T-cell (primary cell): ENCODE measurements at regions not wholly inside any gene's neighbourhood (a gene's known extent, or its start where the extent isn't known, plus 50 kb on each side); places are given as distances from the start of the nearest gene placed in this dataset.

Experiments
- ATAC-seq, 4 experiments: fragments of 200-7000 bp in 3 of 4; fragments of 150-1000 bp in 1 of 4; cut with Tn5 transposase; replicated peaks in 1 of 4; 1 replicate in 3 of 4; 2 replicates in 1 of 4; pipeline ENCODE4 v1.10.0; 2021; ENCODE audit warnings: moderate library complexity in 3 of 4, mild to moderate bottlenecking in 2 of 4, moderate number of reproducible peaks in 1 of 4
- CTCF ChIA-PET, 2 donors: fragments of 300-600 bp; sonication (Branson Sonifier 250); formaldehyde crosslinking; loops; one replicate each; lab custom pipeline; 2022; ENCODE audit warnings: antibody characterized with exemption in 2 of 2; lab: Charles Lee
- POLR2A ChIA-PET, 2 donors: fragments of 300-600 bp; sonication (Branson Sonifier 250); formaldehyde crosslinking; loops; one replicate each; lab custom pipeline; 2022; ENCODE audit warnings: antibody characterized with exemption in 2 of 2; lab: Charles Lee
- DNase-seq, 35 experiments: peaks; one replicate each; pipeline versions ENCODE4 v3.0.0 to v3.0.0-alpha.2; 2013 to 2023
- H3K27ac ChIP-seq: one replicate; pipeline ENCODE4 v1.5.1; 2013; ENCODE audit warnings: low read length
- H3K27me3 ChIP-seq, 2 experiments: replicated peaks in 1 of 2; 1 replicate in 1 of 2; 2 replicates in 1 of 2; pipeline versions ENCODE4 v1.6.1 to v1.7.0; 2013; ENCODE audit warnings: low read length in 1 of 2, mixed read lengths in 1 of 2; ENCODE audit not compliant: control insufficient read depth in 2 of 2, insufficient read depth in 2 of 2; ENCODE audit errors: extremely low read depth in 1 of 2
- H3K36me3 ChIP-seq, 2 donors: 1 replicate in 1 of 2; 2 replicates in 1 of 2; pipeline versions ENCODE4 v1.6.1 to v1.7.0; 2013; ENCODE audit warnings: low read length in 1 of 2; ENCODE audit not compliant: control insufficient read depth in 2 of 2, insufficient read depth in 1 of 2; ENCODE audit errors: extremely low read depth in 1 of 2
- H3K4me1 ChIP-seq, 2 experiments: 1 replicate in 1 of 2; 2 replicates in 1 of 2; pipeline versions ENCODE4 v1.6.1 to v1.7.0; 2013; ENCODE audit warnings: low read length in 2 of 2, mixed read lengths in 1 of 2; ENCODE audit not compliant: insufficient read depth in 2 of 2, control insufficient read depth in 1 of 2; ENCODE audit errors: extremely low read depth in 1 of 2
- H3K4me3 ChIP-seq, 2 donors: 1 replicate in 1 of 2; 2 replicates in 1 of 2; pipeline versions ENCODE4 v1.5.1 to v1.7.0; 2013; ENCODE audit warnings: mild to moderate bottlenecking in 2 of 2, low read length in 1 of 2, moderate library complexity in 1 of 2; ENCODE audit not compliant: control insufficient read depth in 1 of 2; ENCODE audit errors: extremely low read depth in 1 of 2
- H3K9me3 ChIP-seq: 2 replicates; pipeline ENCODE4 v1.7.0; 2013
- H3K27ac Mint-ChIP-seq, 2 donors: one replicate each; pipeline ENCODE4 v1.8.0; 2020 to 2021; ENCODE audit warnings: mild to moderate bottlenecking in 2 of 2, mixed read lengths in 2 of 2
- H3K27me3 Mint-ChIP-seq, 2 donors: one replicate each; pipeline ENCODE4 v1.8.0; 2021 to 2022; ENCODE audit warnings: mixed read lengths in 2 of 2
- H3K36me3 Mint-ChIP-seq: one replicate; pipeline ENCODE4 v1.8.0; 2021; ENCODE audit warnings: mixed read lengths
- H3K4me1 Mint-ChIP-seq, 3 donors: one replicate each; pipeline ENCODE4 v1.8.0; 2020 to 2022; ENCODE audit warnings: mixed read lengths in 3 of 3, mild to moderate bottlenecking in 1 of 3
- H3K4me3 Mint-ChIP-seq, 3 donors: one replicate each; pipeline ENCODE4 v1.8.0; 2020 to 2022; ENCODE audit warnings: mild to moderate bottlenecking in 3 of 3, mixed read lengths in 3 of 3, moderate library complexity in 3 of 3
- H3K9me3 Mint-ChIP-seq, 3 donors: one replicate each; pipeline ENCODE4 v1.8.0; 2020 to 2022; ENCODE audit warnings: mixed read lengths in 3 of 3
- WGBS: methylation state at CpG from one replicate; pipeline ENCODE4 v1.1.5; 2013; ENCODE audit warnings: missing lambda C conversion rate; ENCODE audit not compliant: insufficient coverage; 5-methylcytosine and 5-hydroxymethylcytosine counted together

DNA sequence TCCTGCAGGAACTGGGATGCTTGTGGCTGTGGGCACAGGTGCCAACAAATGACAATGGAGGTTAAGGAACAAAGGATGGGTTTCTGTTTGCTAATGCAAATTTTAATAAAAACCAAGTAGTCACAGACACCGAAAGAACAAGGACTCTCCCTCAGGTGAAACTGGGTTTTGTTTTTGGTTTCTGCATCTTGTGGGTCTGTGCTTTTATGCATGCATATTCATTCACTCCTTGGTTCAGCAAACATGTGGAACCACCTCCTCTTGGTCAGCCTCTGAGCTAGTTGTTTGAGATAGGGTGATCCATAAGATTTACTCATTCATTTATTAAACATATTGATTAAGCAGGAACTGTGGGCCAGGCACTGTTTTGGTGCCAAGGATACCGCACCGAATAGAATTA lies 381.9 kb downstream of the CDK5RAP2 start:
- Histone ChIP-seq H3K27me3 (peaks cover 0 to 5% of the 10 kb centered on the region in 2 experiments), H3K27ac (no peak overlapping the region), H3K9me3 (no peaks in the 10 kb centered on the region), H3K4me1 (no peaks in the 10 kb centered on the region), H3K36me3 (no peaks in the 10 kb centered on the region), H3K4me3 (no peak overlapping the region)
- Mint-ChIP-seq H3K9me3 (peaks cover 0 to 5% (median 0%) of the 10 kb centered on the region in 3 donors), H3K27me3 (peaks cover 0 to 13% of the 10 kb centered on the region in 2 donors), H3K36me3 (no peaks in the 10 kb centered on the region), H3K4me1 (no peaks in the 10 kb centered on the region), H3K27ac (no peak overlapping the region), H3K4me3 (no peak overlapping the region)
- ChIA-PET CTCF (no interaction called here), POLR2A (no interaction called here)
- WGBS: 100% methylated on average over 2 of the region's 3 CpGs
- DNase-seq (no peak), ATAC-seq (no peak)

- H3K4me1 ChIP-seq: no peaks in the 10 kb centered on the region
- peaks cover 0 to 5% of the 10 kb centered on the region in 2 experiments for H3K27me3 ChIP-seq
- no peaks in the 10 kb centered on the region for H3K4me1 Mint-ChIP-seq
- CTCF ChIA-PET: no interaction called here
- H3K27ac Mint-ChIP-seq: no peak overlapping the region
- H3K4me3 ChIP-seq: no peak overlapping the region
- ATAC-seq: no peak
- no peaks in the 10 kb centered on the region for H3K36me3 Mint-ChIP-seq
- H3K27me3 Mint-ChIP-seq: peaks cover 0 to 13% of the 10 kb centered on the region in 2 donors
- WGBS: 62% methylated on average over 10 of the region's 12 CpGs
- H3K9me3 Mint-ChIP-seq: peaks cover 0 to 5% (median 0%) of the 10 kb centered on the region in 3 donors
- H3K27ac ChIP-seq: no peak overlapping the region
- no peak for DNase-seq
- H3K4me3 Mint-ChIP-seq: no peak overlapping the region
- POLR2A ChIA-PET: no interaction called here
- no peaks in the 10 kb centered on the region for H3K36me3 ChIP-seq
- H3K9me3 ChIP-seq: no peaks in the 10 kb centered on the region
Observed at GRCh38 chr9:120197605-120198004, 382.4 kb downstream of the CDK5RAP2 start.

DNA sequence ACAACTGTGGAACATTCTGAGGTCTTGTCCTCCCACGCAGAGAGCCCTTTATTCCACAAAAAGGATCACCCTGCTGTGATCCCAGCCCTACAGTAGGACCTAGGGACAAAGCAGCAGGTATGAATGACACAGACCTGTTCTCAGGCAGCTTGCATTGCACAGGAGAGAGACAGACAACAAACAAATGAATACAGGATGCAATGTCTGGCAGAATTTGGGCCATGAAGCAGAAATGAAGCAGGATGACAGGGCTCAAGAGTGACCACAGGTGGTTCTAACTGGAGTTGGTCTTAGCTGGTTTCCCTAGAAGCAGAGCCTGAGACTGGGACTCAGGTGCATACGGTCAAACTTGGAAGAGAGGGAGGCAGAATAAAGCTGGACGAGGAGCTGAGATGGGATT lies 388.8 kb downstream of the CDK5RAP2 start:
- Mint-ChIP-seq H3K4me3 (no peak overlapping the region), H3K9me3 (peaks cover 0 to 4% (median 0%) of the 10 kb centered on the region in 3 donors), H3K27me3 (peaks cover 2 to 6% of the 10 kb centered on the region in 2 donors), H3K4me1 (no peaks in the 10 kb centered on the region), H3K36me3 (no peaks in the 10 kb centered on the region), H3K27ac (no peak overlapping the region)
- H3K4me3 ChIP-seq: no peak overlapping the region
- CTCF ChIA-PET: no interaction called here
- H3K27me3 ChIP-seq: no peaks in the 10 kb centered on the region
- H3K4me1 ChIP-seq: no peaks in the 10 kb centered on the region
- 40% methylated on average over 1 of the region's 3 CpGs for WGBS
- no peaks in the 10 kb centered on the region for H3K36me3 ChIP-seq
- POLR2A ChIA-PET: no interaction called here
- H3K9me3 ChIP-seq: no peaks in the 10 kb centered on the region
- DNase-seq (no peak), ATAC-seq (no peak)
- no peak overlapping the region for H3K27ac ChIP-seq

DNA sequence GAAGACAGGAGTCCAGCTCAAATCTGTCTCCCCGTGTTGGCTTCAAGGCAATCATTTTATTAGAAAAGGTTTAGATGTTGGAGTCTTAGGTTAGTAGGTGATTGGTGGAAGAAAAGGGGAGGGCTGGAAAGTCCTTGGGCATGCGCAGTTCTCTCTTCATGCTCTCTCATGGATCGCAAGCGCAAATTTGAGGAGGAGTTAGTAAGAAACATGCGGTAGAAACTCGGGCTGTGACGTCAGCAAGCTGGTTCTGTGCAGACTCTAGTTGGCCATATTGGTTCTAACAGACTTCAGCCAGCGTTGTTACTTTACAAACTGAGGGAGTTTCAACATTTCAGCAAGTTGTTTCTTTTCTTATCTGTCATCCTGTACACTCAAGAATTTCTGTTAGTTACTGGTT lies 392.2 kb downstream of the CDK5RAP2 start:
- H3K36me3 ChIP-seq: no peaks in the 10 kb centered on the region
- ATAC-seq (no peak), DNase-seq (no peak)
- H3K27me3 Mint-ChIP-seq: peaks cover 2 to 11% of the 10 kb centered on the region in 2 donors
- no peak overlapping the region for H3K27ac ChIP-seq
- no peak overlapping the region for H3K4me3 ChIP-seq
- H3K4me1 ChIP-seq: no peaks in the 10 kb centered on the region
- H3K27ac Mint-ChIP-seq: no peak overlapping the region
- 76% methylated on average over 7 of the region's 8 CpGs for WGBS
- no peaks in the 10 kb centered on the region for H3K36me3 Mint-ChIP-seq
- CTCF ChIA-PET: no interaction called here
- POLR2A ChIA-PET: no interaction called here
- H3K9me3 ChIP-seq: no peaks in the 10 kb centered on the region
- peaks cover 0 to 2% of the 10 kb centered on the region in 2 experiments for H3K27me3 ChIP-seq
- H3K9me3 Mint-ChIP-seq: peaks cover 3 to 4% (median 4%) of the 10 kb centered on the region in 3 donors
- H3K4me3 Mint-ChIP-seq: no peak overlapping the region
- H3K4me1 Mint-ChIP-seq: no peaks in the 10 kb centered on the region

DNA sequence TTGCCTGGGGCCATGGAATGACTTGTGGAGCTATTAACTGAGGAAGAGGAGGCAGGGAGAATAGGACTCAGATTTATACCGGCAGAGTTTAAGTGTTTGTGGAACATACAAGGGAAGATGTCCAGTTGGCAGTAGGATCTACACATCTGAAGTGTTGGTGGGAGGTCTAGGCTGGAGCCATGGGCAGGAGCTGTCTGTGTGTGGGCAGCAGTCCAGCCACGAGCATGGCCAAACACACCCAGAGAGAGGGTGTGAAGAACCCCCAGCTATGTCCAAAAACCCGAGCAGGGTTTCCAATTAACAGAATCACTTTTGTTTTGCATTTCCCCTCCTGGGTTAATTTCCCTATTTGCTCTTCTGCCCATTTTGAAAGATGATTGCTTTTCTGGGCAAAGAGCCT lies 393.7 kb downstream of the CDK5RAP2 start:
- H3K36me3 ChIP-seq: no peaks in the 10 kb centered on the region
- ATAC-seq: no peak
- Mint-ChIP-seq H3K27me3 (peaks cover 1 to 11% of the 10 kb centered on the region in 2 donors), H3K4me1 (no peaks in the 10 kb centered on the region), H3K4me3 (no peak overlapping the region), H3K27ac (no peak overlapping the region), H3K36me3 (no peaks in the 10 kb centered on the region), H3K9me3 (peaks cover 3 to 4% (median 4%) of the 10 kb centered on the region in 3 donors)
- H3K4me1 ChIP-seq: no peaks in the 10 kb centered on the region
- WGBS: 100% methylated on average over 1 of the region's 3 CpGs
- no peak overlapping the region for H3K4me3 ChIP-seq
- CTCF ChIA-PET: no interaction called here
- H3K27me3 ChIP-seq: peaks cover 0 to 2% of the 10 kb centered on the region in 2 experiments
- POLR2A ChIA-PET: no interaction called here
- no peak overlapping the region for H3K27ac ChIP-seq
- H3K9me3 ChIP-seq: no peaks in the 10 kb centered on the region
- DNase-seq: no peak

GRCh38 chr9:120184266-120184665 lies 395.7 kb downstream of the CDK5RAP2 start:
- Mint-ChIP-seq H3K27me3 (peaks cover 0 to 16% of the 10 kb centered on the region in 2 donors), H3K4me1 (no peaks in the 10 kb centered on the region), H3K9me3 (peaks cover 3 to 12% (median 4%) of the 10 kb centered on the region in 3 donors), H3K27ac (no peak overlapping the region), H3K36me3 (no peaks in the 10 kb centered on the region), H3K4me3 (no peak overlapping the region)
- CTCF ChIA-PET: no interaction called here
- 100% methylated on average over 1 of the region's 3 CpGs for WGBS
- Histone ChIP-seq H3K9me3 (no peaks in the 10 kb centered on the region), H3K27me3 (peaks cover 0 to 2% of the 10 kb centered on the region in 2 experiments), H3K27ac (no peak overlapping the region), H3K36me3 (no peaks in the 10 kb centered on the region), H3K4me3 (no peak overlapping the region), H3K4me1 (no peaks in the 10 kb centered on the region)
- DNase-seq: no peak
- POLR2A ChIA-PET: no interaction called here
- no peak for ATAC-seq

- H3K9me3 ChIP-seq: no peaks in the 10 kb centered on the region
- ChIA-PET POLR2A (no interaction called here), CTCF (no interaction called here)
- H3K27me3 ChIP-seq: peaks cover 0 to 2% of the 10 kb centered on the region in 2 experiments
- H3K27ac Mint-ChIP-seq: no peak overlapping the region
- peaks cover 3 to 14% (median 4%) of the 10 kb centered on the region in 3 donors for H3K9me3 Mint-ChIP-seq
- H3K36me3 ChIP-seq: no peaks in the 10 kb centered on the region
- no peaks in the 10 kb centered on the region for H3K4me1 ChIP-seq
- H3K4me3 Mint-ChIP-seq: no peak overlapping the region
- H3K27ac ChIP-seq: no peak overlapping the region
- no peak for DNase-seq
- no peak for ATAC-seq
- WGBS: 18% methylated on average over 1 of the region's 3 CpGs
- H3K36me3 Mint-ChIP-seq: no peaks in the 10 kb centered on the region
- H3K4me3 ChIP-seq: no peak overlapping the region
- no peaks in the 10 kb centered on the region for H3K4me1 Mint-ChIP-seq
- H3K27me3 Mint-ChIP-seq: peaks cover 0 to 17% of the 10 kb centered on the region in 2 donors
Observed at GRCh38 chr9:120183615-120184014, 396.4 kb downstream of the CDK5RAP2 start.
